IMR-90 (cell line): ENCODE measurements at regions not wholly inside any gene's neighbourhood (a gene's known extent, or its start where the extent isn't known, plus 50 kb on each side); places are given as distances from the start of the nearest gene placed in this dataset.

Experiments used
- ATAC-seq: fragments of 200-7000 bp; cut with Tn5 transposase; 2 replicates; pipeline ENCODE4 v1.9.1; 2020; ENCODE audit warnings: low read depth, mild to moderate bottlenecking, moderate library complexity
- BruUV-seq: library from RNA; stranded (reverse); fragments of 400-500 nt; replicated peaks from 2 replicates; lab custom pipeline; 2021; lab: Mats Ljungman, UMichigan
- CTCF ChIA-PET: fragments of 300-600 bp; formaldehyde crosslinking; extraction: SDS; loops from one replicate; lab custom pipeline; 2021; ENCODE audit warnings: antibody characterized with exemption; lab: Yijun Ruan, JAX
- POLR2A ChIA-PET: fragments of 300-600 bp; sonication (Branson Sonifier 250); formaldehyde crosslinking; loops from one replicate; lab custom pipeline; 2022; ENCODE audit warnings: antibody characterized with exemption; ENCODE audit not compliant: unreplicated experiment; lab: Charles Lee
- DNase-seq: peaks from one replicate; pipeline ENCODE4 v3.0.0; 2013
- H2AFZ ChIP-seq: replicated peaks from 2 replicates; pipeline ENCODE3; 2013; ENCODE audit warnings: low read length, mild to moderate bottlenecking; ENCODE audit not compliant: poor library complexity
- H2AK5ac ChIP-seq: 2 replicates; pipeline ENCODE4 v1.6.1; 2013; ENCODE audit warnings: low read depth, low read length, inconsistent platforms
- H2AK9ac ChIP-seq: replicated peaks from 2 replicates; pipeline ENCODE3; 2013; ENCODE audit warnings: mild to moderate bottlenecking, low read depth, low read length, moderate library complexity; ENCODE audit not compliant: poor library complexity
- H2BK120ac ChIP-seq: 2 replicates; pipeline ENCODE4 v1.6.1; 2013; ENCODE audit warnings: low read depth, low read length, inconsistent platforms
- H2BK15ac ChIP-seq: 3 replicates; pipeline ENCODE4 v1.6.1; 2013; ENCODE audit warnings: low read depth, low read length, inconsistent platforms
- H2BK20ac ChIP-seq: 2 replicates; pipeline ENCODE4 v1.6.1; 2013; ENCODE audit warnings: low read depth, mild to moderate bottlenecking, inconsistent platforms, low read length, moderate library complexity
- H2BK5ac ChIP-seq: 2 replicates; pipeline ENCODE4 v1.6.1; 2013; ENCODE audit warnings: mild to moderate bottlenecking, low read depth, low read length, inconsistent platforms; ENCODE audit not compliant: poor library complexity, severe bottlenecking
- H3K14ac ChIP-seq: replicated peaks from 2 replicates; pipeline ENCODE4 v1.6.1; 2013; ENCODE audit warnings: low read depth, low read length, inconsistent platforms
- H3K18ac ChIP-seq: 2 replicates; pipeline ENCODE4 v1.6.1; 2013; ENCODE audit warnings: low read depth, low read length, control low read depth
- H3K23ac ChIP-seq: 2 replicates; pipeline ENCODE4 v1.6.1; 2013; ENCODE audit warnings: low read depth, low read length, inconsistent platforms
- H3K27ac ChIP-seq: 2 replicates; pipeline ENCODE4 v1.5.1; 2013; ENCODE audit warnings: mild to moderate bottlenecking, control low read depth, low read length; ENCODE audit not compliant: insufficient read depth
- H3K27me3 ChIP-seq: 2 replicates; pipeline ENCODE4 v1.6.1; 2013; ENCODE audit warnings: low read length; ENCODE audit not compliant: control insufficient read depth, insufficient read depth
- H3K36me3 ChIP-seq: 2 replicates; pipeline ENCODE4 v1.6.1; 2013; ENCODE audit warnings: low read length, mixed read lengths; ENCODE audit not compliant: control insufficient read depth, insufficient read depth
- H3K4ac ChIP-seq: 2 replicates; pipeline ENCODE4 v1.6.1; 2013; ENCODE audit warnings: low read depth, low read length, inconsistent platforms
- H3K4me1 ChIP-seq: 2 replicates; pipeline ENCODE4 v1.6.1; 2013; ENCODE audit warnings: low read length, mixed read lengths; ENCODE audit not compliant: control insufficient read depth, insufficient read depth
- H3K4me2 ChIP-seq: 2 replicates; pipeline ENCODE4 v1.6.1; 2013; ENCODE audit warnings: low read depth, mild to moderate bottlenecking, control low read depth, low read length, moderate library complexity
- H3K4me3 ChIP-seq: 2 replicates; pipeline ENCODE4 v1.5.1; 2013; ENCODE audit warnings: low read depth, mild to moderate bottlenecking, control low read depth, low read length, moderate library complexity; ENCODE audit not compliant: insufficient read depth
- H3K56ac ChIP-seq: 2 replicates; pipeline ENCODE4 v1.6.1; 2013; ENCODE audit warnings: low read length, inconsistent platforms; ENCODE audit not compliant: insufficient read depth; ENCODE audit errors: extremely low read depth
- H3K79me1 ChIP-seq, 2 experiments: 2 replicates each; pipeline ENCODE4 v1.6.1; 2013; ENCODE audit warnings: low read length in 2 of 2, inconsistent platforms in 1 of 2, low read depth in 1 of 2
- H3K9ac ChIP-seq: 2 replicates; pipeline ENCODE4 v1.6.1; 2013; ENCODE audit warnings: low read depth, low read length, control low read depth
- H3K9me1 ChIP-seq: 2 replicates; pipeline ENCODE4 v1.6.1; 2013; ENCODE audit warnings: low read length, inconsistent platforms; ENCODE audit not compliant: insufficient read depth
- H3K9me3 ChIP-seq: 2 replicates; pipeline ENCODE4 v1.6.1; 2013; ENCODE audit warnings: low read length; ENCODE audit not compliant: control insufficient read depth, insufficient read depth
- H4K20me1 ChIP-seq: 2 replicates; pipeline ENCODE4 v1.6.1; 2013; ENCODE audit warnings: low read length, inconsistent platforms; ENCODE audit not compliant: insufficient read depth
- H4K5ac ChIP-seq: 2 replicates; pipeline ENCODE4 v1.6.1; 2013; ENCODE audit warnings: mild to moderate bottlenecking, low read depth, low read length, control low read depth
- H4K8ac ChIP-seq, 2 experiments: 2 replicates each; pipeline ENCODE4 v1.6.1; 2013; ENCODE audit warnings: low read depth in 2 of 2, low read length in 2 of 2, control low read depth in 1 of 2, inconsistent platforms in 1 of 2
- H4K91ac ChIP-seq: 2 replicates; pipeline ENCODE4 v1.6.1; 2013; ENCODE audit warnings: low read depth, low read length, inconsistent platforms; ENCODE audit not compliant: insufficient read depth
- CEBPB ChIP-seq: IDR thresholded peaks from 2 replicates; pipeline ENCODE4 v1.6.1; 2012; ENCODE audit warnings: low read depth, low read length, improper control_type of control experiment
- USF2 ChIP-seq: fragments of 150-350 bp; IDR thresholded peaks from 2 replicates; pipeline ENCODE4 v1.6.1; 2017; ENCODE audit warnings: mild to moderate bottlenecking, antibody characterized with exemption, low read length, low read depth
- WGBS, 2 experiments: methylation state at CpG; one replicate each; pipeline versions ENCODE4 v1.1.5 to v1.1.7; 2013; ENCODE audit warnings: missing lambda C conversion rate in 2 of 2; ENCODE audit not compliant: insufficient read length in 1 of 2; ENCODE audit errors: extremely low coverage in 2 of 2; 5-methylcytosine and 5-hydroxymethylcytosine counted together
- dilution Hi-C: fragments of 300-500 bp; cut with HindIII; formaldehyde crosslinking; loops from one replicate; pipeline ENCODE4 v1.14.3; 2018; ENCODE audit warnings: low sequenced_read_pairs; ENCODE audit not compliant: unreplicated experiment
- in situ Hi-C: fragments of 300-500 bp; cut with MboI; formaldehyde crosslinking; loops from 3 replicates; pipeline ENCODE4 v1.14.3; 2019; ENCODE audit warnings: low sequenced_read_pairs, inconsistent platforms, mixed read lengths
- intact Hi-C: fragments of 100-400 bp; cut with micrococcal nuclease; formaldehyde crosslinking; loops from 2 replicates; pipeline ENCODE4 v1.10.0; 2022

- no peak overlapping the region for H3K9ac ChIP-seq
- no peak overlapping the region for H3K4ac ChIP-seq
- no peaks in the 10 kb centered on the region for H4K20me1 ChIP-seq
- H3K9me3 ChIP-seq, result peaks cover 11% of the 10 kb centered on the region
- H3K79me1 ChIP-seq, result no peaks in the 10 kb centered on the region
- dilution Hi-C loops (no loop called here), intact Hi-C loops (no loop called here), in situ Hi-C loops (no loop called here)
- H3K9me1 ChIP-seq, result no peaks in the 10 kb centered on the region
- no peak for DNase-seq
- ChIA-PET CTCF (no interaction called here), POLR2A (no interaction called here)
- H3K23ac ChIP-seq, result no peak overlapping the region
- no peaks in the 10 kb centered on the region for H3K36me3 ChIP-seq
- no peak overlapping the region for H4K91ac ChIP-seq
- H2BK5ac ChIP-seq, result no peak overlapping the region
- H3K56ac ChIP-seq, result no peak overlapping the region
- no peak overlapping the region for H2BK20ac ChIP-seq
- no peak overlapping the region for H2BK120ac ChIP-seq
- no peak overlapping the region for H4K8ac ChIP-seq
- no CpG with 5 or more reads among the region's 1 CpG for WGBS, 2 experiments
- no peak overlapping the region for H4K5ac ChIP-seq
- no peak overlapping the region for H2AFZ ChIP-seq
- no peak overlapping the region for H3K4me3 ChIP-seq
- no peak overlapping the region for H3K14ac ChIP-seq
- TF ChIP-seq USF2, result no peak
- TF ChIP-seq CEBPB, result no peak
- H2AK9ac ChIP-seq, result no peak overlapping the region
- no peak for ATAC-seq
- no peak overlapping the region for H2BK15ac ChIP-seq
- no peak overlapping the region for H3K18ac ChIP-seq
- H3K27me3 ChIP-seq, result no peaks in the 10 kb centered on the region
- H3K27ac ChIP-seq, result no peak overlapping the region
- no peaks in the 10 kb centered on the region for H3K4me1 ChIP-seq
- no peak overlapping the region for H3K4me2 ChIP-seq
- H2AK5ac ChIP-seq, result no peak overlapping the region
- no TSS peak for BruUV-seq
Observed at GRCh38 chr12:128138125-128138524, 128.8 kb upstream of the TMEM132C start.
